ENCODE measurements at regions not wholly inside any gene's neighbourhood (a gene's known extent, or its start where the extent isn't known, plus 50 kb on each side); places are given as distances from the start of the nearest gene placed in this dataset.
"Not testable (repeated sequence)": the region's sequence is repeated elsewhere in the genome, so short reads cannot be mapped to it uniquely, and the experiment has no call there.

GRCh38 chr14:104477666-104478380 is 101.7 kb upstream of the C14orf180 start:
- Histone ChIP-seq H3K9me3 (ENCODE audit: low read length) (no peaks in the 10 kb centered on the region), H3K4me1 (ENCODE audit: insufficient read depth, low read length) (no peaks in the 10 kb centered on the region), H3K27me3 (ENCODE audit: insufficient read depth, low read length) (peaks cover 10% of the 10 kb centered on the region), H2AFZ (ENCODE audit: low read depth, low read length) (no peak overlapping the region), H3K36me3 (ENCODE audit: insufficient read depth, low read length) (no peaks in the 10 kb centered on the region), H3K4me3 (ENCODE audit: low read length) (no peak overlapping the region)

- H3K4me1 ChIP-seq (ENCODE audit: insufficient read depth, low read length): no peaks in the 10 kb centered on the region
- H3K36me3 ChIP-seq (ENCODE audit: insufficient read depth, low read length): no peaks in the 10 kb centered on the region
- no peak overlapping the region for H2AFZ ChIP-seq (ENCODE audit: low read depth, low read length)
- H3K27me3 ChIP-seq (ENCODE audit: insufficient read depth, low read length): peaks cover 10% of the 10 kb centered on the region
- no peaks in the 10 kb centered on the region for H3K9me3 ChIP-seq (ENCODE audit: low read length)
- no peak overlapping the region for H3K4me3 ChIP-seq (ENCODE audit: low read length)
These were observed 100.9 kb upstream of the C14orf180 start for GRCh38 chr14:104478656-104479055.

DNA sequence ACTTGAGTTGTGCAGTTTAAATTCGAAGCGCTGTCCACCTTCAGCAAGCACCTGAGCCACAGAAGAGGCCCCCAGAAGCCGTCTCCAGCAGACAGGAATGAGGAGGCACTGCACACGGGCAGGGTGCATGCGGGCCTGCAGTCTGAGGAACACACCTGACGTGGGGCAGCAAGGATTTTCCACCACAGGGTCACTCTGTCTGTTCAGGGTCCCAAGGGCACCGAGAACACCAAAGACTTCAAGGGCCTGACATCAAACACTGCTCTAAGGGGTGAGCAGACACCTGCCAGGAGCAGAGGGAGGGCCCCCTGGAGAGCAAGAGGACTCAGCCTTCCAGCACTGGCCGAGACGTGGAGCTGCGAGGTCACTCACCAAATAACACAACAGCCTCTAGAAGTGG is 99.7 kb upstream of the C14orf180 start:
- no peaks in the 10 kb centered on the region for H3K9me3 ChIP-seq (ENCODE audit: low read length)
- no peak overlapping the region for H3K4me3 ChIP-seq (ENCODE audit: low read length)
- no peak overlapping the region for H2AFZ ChIP-seq (ENCODE audit: low read depth, low read length)
- peaks cover 10% of the 10 kb centered on the region for H3K27me3 ChIP-seq (ENCODE audit: insufficient read depth, low read length)
- no peaks in the 10 kb centered on the region for H3K4me1 ChIP-seq (ENCODE audit: insufficient read depth, low read length)
- H3K36me3 ChIP-seq (ENCODE audit: insufficient read depth, low read length): no peaks in the 10 kb centered on the region

DNA sequence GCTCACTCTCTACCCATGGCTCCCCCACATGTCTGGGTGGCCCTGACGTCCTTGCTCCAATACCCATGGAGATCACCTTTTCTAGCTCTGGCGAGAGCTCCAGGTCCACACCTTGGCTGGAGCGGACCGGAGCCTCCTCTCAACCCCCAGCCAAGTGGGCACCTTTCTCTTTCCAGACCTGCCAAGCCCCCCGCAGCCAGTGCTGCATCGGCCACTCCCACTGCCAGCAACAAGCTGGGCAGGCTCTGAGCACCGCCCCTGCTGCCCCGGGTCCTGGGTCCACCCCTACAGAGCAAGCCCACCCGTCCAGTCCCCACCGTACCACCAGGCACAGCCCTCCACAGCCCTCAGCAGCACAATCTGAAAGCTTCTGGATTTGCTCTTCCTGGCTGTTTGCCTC is 98.2 kb upstream of the C14orf180 start:
- H3K27me3 ChIP-seq (ENCODE audit: insufficient read depth, low read length): peaks cover 10% of the 10 kb centered on the region
- H2AFZ ChIP-seq (ENCODE audit: low read depth, low read length): no peak overlapping the region
- no peaks in the 10 kb centered on the region for H3K9me3 ChIP-seq (ENCODE audit: low read length)

DNA sequence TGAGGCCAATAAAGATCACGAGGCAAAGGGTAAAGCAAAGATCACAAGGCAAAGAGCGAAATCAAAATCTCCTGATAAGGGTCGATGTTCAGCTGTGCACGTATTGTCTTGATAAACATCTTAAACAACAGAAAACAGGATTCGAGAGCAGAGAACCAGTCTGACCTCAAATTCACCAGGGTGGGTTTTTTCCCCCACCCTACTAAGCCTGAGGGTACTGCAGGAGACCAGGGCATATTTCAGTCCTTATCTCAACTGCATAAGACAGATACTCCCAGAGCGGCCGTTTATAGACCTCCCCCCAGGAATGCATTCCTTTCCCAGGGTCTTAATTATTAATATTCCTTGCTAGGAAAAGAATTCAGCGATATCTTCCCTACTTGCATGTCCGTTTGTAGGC is 97.5 kb upstream of the C14orf180 start:
- not testable (repeated sequence) for H2AFZ ChIP-seq (ENCODE audit: low read depth, low read length); H3K9me3 ChIP-seq (ENCODE audit: low read length); H3K4me3 ChIP-seq (ENCODE audit: low read length); H3K36me3 ChIP-seq (ENCODE audit: insufficient read depth, low read length); H3K4me1 ChIP-seq (ENCODE audit: insufficient read depth, low read length); H3K27me3 ChIP-seq (ENCODE audit: insufficient read depth, low read length)

More for the DNA sequence above, 98.2 kb upstream of the C14orf180 start:
- Histone ChIP-seq H3K36me3 (ENCODE audit: insufficient read depth, low read length) (no peaks in the 10 kb centered on the region), H3K4me1 (ENCODE audit: insufficient read depth, low read length) (no peaks in the 10 kb centered on the region), H3K4me3 (ENCODE audit: low read length) (no peak overlapping the region)

- no peak overlapping the region for H3K4me3 ChIP-seq (ENCODE audit: low read length)
- H3K9me3 ChIP-seq (ENCODE audit: low read length): no peaks in the 10 kb centered on the region
- no peaks in the 10 kb centered on the region for H3K36me3 ChIP-seq (ENCODE audit: insufficient read depth, low read length)
- no peak overlapping the region for H2AFZ ChIP-seq (ENCODE audit: low read depth, low read length)
- H3K27me3 ChIP-seq (ENCODE audit: insufficient read depth, low read length): no peaks in the 10 kb centered on the region
- H3K4me1 ChIP-seq (ENCODE audit: insufficient read depth, low read length): no peaks in the 10 kb centered on the region
These were observed 93.2 kb upstream of the C14orf180 start for GRCh38 chr14:104486222-104486923.

GRCh38 chr14:104494483-104494882 is 85.1 kb upstream of the C14orf180 start:
- H2AFZ ChIP-seq (ENCODE audit: low read depth, low read length): no peak overlapping the region
- no peaks in the 10 kb centered on the region for H3K4me1 ChIP-seq (ENCODE audit: insufficient read depth, low read length)
- H3K4me3 ChIP-seq (ENCODE audit: low read length): no peak overlapping the region
- H3K27me3 ChIP-seq (ENCODE audit: insufficient read depth, low read length): peaks cover 3% of the 10 kb centered on the region
- H3K9me3 ChIP-seq (ENCODE audit: low read length): peaks cover 7% of the 10 kb centered on the region
- H3K36me3 ChIP-seq (ENCODE audit: insufficient read depth, low read length): no peaks in the 10 kb centered on the region

GRCh38 chr14:104496095-104496494 is 83.5 kb upstream of the C14orf180 start:
- Histone ChIP-seq H3K9me3 (ENCODE audit: low read length) (peaks cover 7% of the 10 kb centered on the region), H3K27me3 (ENCODE audit: insufficient read depth, low read length) (peaks cover 3% of the 10 kb centered on the region), H2AFZ (ENCODE audit: low read depth, low read length) (no peak overlapping the region), H3K4me1 (ENCODE audit: insufficient read depth, low read length) (no peaks in the 10 kb centered on the region), H3K4me3 (ENCODE audit: low read length) (no peak overlapping the region), H3K36me3 (ENCODE audit: insufficient read depth, low read length) (no peaks in the 10 kb centered on the region)

DNA sequence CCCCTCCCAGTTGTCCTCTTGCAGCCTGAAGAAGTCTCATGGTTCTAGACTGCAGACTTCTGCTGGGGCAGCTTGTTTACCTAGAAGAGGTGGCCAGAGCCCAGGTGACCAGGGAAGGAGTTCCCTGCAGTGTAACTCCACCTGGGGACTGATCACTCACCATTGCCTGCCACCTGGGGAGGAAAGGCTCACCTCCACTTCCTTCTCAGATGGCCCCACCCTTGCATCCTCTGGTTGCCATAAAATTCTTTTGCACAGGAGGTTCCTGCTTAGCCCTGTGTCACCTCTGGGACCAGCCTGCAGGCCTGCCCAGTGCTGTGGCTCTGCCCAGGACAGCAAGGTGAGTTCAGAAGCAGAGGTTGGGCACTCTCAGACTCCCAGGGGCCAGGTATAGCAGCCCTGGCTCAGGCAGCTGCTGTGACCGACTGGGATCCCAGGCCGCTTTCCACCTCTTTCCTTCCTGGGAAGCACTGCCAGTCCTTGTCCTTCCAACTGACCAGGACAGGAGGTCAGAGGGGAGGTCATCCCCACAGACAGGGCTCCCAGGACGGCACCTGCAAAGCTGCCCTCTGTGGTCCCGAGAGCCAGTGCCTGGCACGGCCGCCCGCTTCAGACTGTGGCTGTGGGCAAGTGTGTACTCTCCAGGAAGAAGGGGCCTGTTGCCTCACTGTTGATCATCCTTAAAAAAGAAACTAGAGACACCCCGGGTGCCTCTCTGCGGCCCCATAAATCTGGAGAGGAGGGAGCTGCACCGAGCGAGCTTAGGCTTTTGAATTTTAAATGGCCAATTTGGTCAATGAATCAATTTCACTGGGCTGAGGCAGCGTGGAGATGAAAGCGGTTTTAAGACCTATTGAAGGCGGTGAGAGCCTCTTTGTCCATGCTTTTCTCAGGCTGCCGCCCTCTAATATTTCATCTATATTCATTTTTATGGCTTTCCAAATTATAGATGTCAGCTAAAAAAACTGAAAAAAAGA is 79.5 kb upstream of the C14orf180 start:
- no peaks in the 10 kb centered on the region for H3K36me3 ChIP-seq (ENCODE audit: insufficient read depth, low read length)
- peaks cover 7% of the 10 kb centered on the region for H3K9me3 ChIP-seq (ENCODE audit: low read length)
- H3K4me1 ChIP-seq (ENCODE audit: insufficient read depth, low read length): no peaks in the 10 kb centered on the region
- no peak overlapping the region for H2AFZ ChIP-seq (ENCODE audit: low read depth, low read length)
- peaks cover 3% of the 10 kb centered on the region for H3K27me3 ChIP-seq (ENCODE audit: insufficient read depth, low read length)
- H3K4me3 ChIP-seq (ENCODE audit: low read length): no peak overlapping the region

- Histone ChIP-seq H3K27me3 (ENCODE audit: insufficient read depth, low read length) (no peaks in the 10 kb centered on the region), H3K36me3 (ENCODE audit: insufficient read depth, low read length) (no peaks in the 10 kb centered on the region), H3K4me3 (ENCODE audit: low read length) (no peak overlapping the region), H2AFZ (ENCODE audit: low read depth, low read length) (no peak overlapping the region), H3K4me1 (ENCODE audit: insufficient read depth, low read length) (no peaks in the 10 kb centered on the region), H3K9me3 (ENCODE audit: low read length) (no peaks in the 10 kb centered on the region)
These were observed 77.5 kb upstream of the C14orf180 start for GRCh38 chr14:104502060-104502459.

DNA sequence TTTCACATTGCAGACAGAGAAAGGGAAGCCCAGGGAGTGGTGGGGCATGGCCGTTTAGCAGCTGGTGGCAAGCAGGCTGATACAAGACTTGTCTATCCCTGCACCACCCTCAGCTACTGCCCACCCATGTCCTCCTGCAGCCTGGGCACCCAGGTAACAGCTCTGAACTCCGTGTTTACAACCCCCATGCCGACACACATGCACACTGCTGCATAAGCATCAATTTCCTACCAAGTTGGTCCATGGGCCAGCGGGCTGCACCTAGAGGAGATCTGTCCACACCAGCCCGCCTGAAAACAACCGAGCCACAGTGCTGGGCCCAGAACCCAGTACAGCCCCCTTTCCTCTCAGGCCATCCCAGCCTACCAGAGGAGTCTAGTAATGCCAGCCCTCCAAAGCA is 75.9 kb upstream of the C14orf180 start:
- H3K27me3 ChIP-seq (ENCODE audit: insufficient read depth, low read length): no peaks in the 10 kb centered on the region
- no peak overlapping the region for H3K4me3 ChIP-seq (ENCODE audit: low read length)
- H3K36me3 ChIP-seq (ENCODE audit: insufficient read depth, low read length): no peaks in the 10 kb centered on the region

GRCh38 chr14:104504172-104504735 is 75.3 kb upstream of the C14orf180 start:
- Histone ChIP-seq H3K4me3 (ENCODE audit: low read length) (no peak overlapping the region), H3K4me1 (ENCODE audit: insufficient read depth, low read length) (no peaks in the 10 kb centered on the region), H3K9me3 (ENCODE audit: low read length) (no peaks in the 10 kb centered on the region), H3K36me3 (ENCODE audit: insufficient read depth, low read length) (no peaks in the 10 kb centered on the region), H3K27me3 (ENCODE audit: insufficient read depth, low read length) (no peaks in the 10 kb centered on the region), H2AFZ (ENCODE audit: low read depth, low read length) (no peak overlapping the region)

More for the DNA sequence above, 75.9 kb upstream of the C14orf180 start:
- no peaks in the 10 kb centered on the region for H3K9me3 ChIP-seq (ENCODE audit: low read length)
- no peaks in the 10 kb centered on the region for H3K4me1 ChIP-seq (ENCODE audit: insufficient read depth, low read length)
- H2AFZ ChIP-seq (ENCODE audit: low read depth, low read length): no peak overlapping the region

All from neuron (in vitro differentiated cells).